ENCODE measurements at regions not wholly inside any gene's neighbourhood (a gene's known extent, or its start where the extent isn't known, plus 50 kb on each side); places are given as distances from the start of the nearest gene placed in this dataset.

- DNase-seq (no peak), ATAC-seq (no peak)
- Histone ChIP-seq H3K27ac (no peak overlapping the region), H3K9me3 (no peaks in the 10 kb centered on the region), H3K27me3 (no peaks in the 10 kb centered on the region), H3K4me1 (no peaks in the 10 kb centered on the region), H3K36me3 (no peaks in the 10 kb centered on the region), H3K4me3 (no peak overlapping the region)
- TF ChIP-seq CTCF (IDR thresholded peaks at IDR 0.05), result no peak
- 67 to 82% methylated on average over 1 of the region's 1 CpG for WGBS, 2 donors
- intact Hi-C loops (cut with DNase I), result no loop called here
Observed at GRCh38 chr7:9836671-9837070, 1137.0 kb upstream of the PHF14 start.

- 76 to 81% methylated on average over 2 of the region's 2 CpGs for WGBS, 2 donors
- DNase-seq (no peak), ATAC-seq (no peak)
- H3K9me3 ChIP-seq, result peaks cover 0 to 6% (median 0%) of the 10 kb centered on the region in 11 donors
- no peaks in the 10 kb centered on the region for H3K27me3 ChIP-seq
- intact Hi-C loops (cut with DNase I), result no loop called here
- no peak overlapping the region for H3K4me3 ChIP-seq
- TF ChIP-seq CTCF (IDR thresholded peaks at IDR 0.05), result no peak
- no peaks in the 10 kb centered on the region for H3K36me3 ChIP-seq
- no peaks in the 10 kb centered on the region for H3K4me1 ChIP-seq
- H3K27ac ChIP-seq, result no peak overlapping the region
Observed at GRCh38 chr7:9842301-9842700, 1131.4 kb upstream of the PHF14 start.

- intact Hi-C loops (cut with DNase I), result no loop called here
- Histone ChIP-seq H3K9me3 (peaks cover 0 to 6% (median 0%) of the 10 kb centered on the region in 11 donors), H3K36me3 (no peaks in the 10 kb centered on the region), H3K4me3 (no peak overlapping the region), H3K27me3 (no peaks in the 10 kb centered on the region), H3K27ac (no peak overlapping the region), H3K4me1 (no peaks in the 10 kb centered on the region)
- no peak for DNase-seq
- 75 to 86% methylated on average over 3 of the region's 3 CpGs for WGBS, 2 donors
- ATAC-seq, result no peak
- TF ChIP-seq CTCF (IDR thresholded peaks at IDR 0.05), result no peak
Observed at GRCh38 chr7:9846902-9847301, 1126.8 kb upstream of the PHF14 start.

GRCh38 chr7:9854605-9855004 is 1119.1 kb upstream of the PHF14 start:
- H3K27ac ChIP-seq, result no peak overlapping the region
- no peak overlapping the region for H3K4me3 ChIP-seq
- H3K27me3 ChIP-seq, result no peaks in the 10 kb centered on the region
- no peaks in the 10 kb centered on the region for H3K4me1 ChIP-seq
- DNase-seq, result no peak
- TF ChIP-seq CTCF (IDR thresholded peaks at IDR 0.05), result no peak
- H3K9me3 ChIP-seq, result peaks cover 0 to 2% (median 0%) of the 10 kb centered on the region in 11 donors
- no peaks in the 10 kb centered on the region for H3K36me3 ChIP-seq
- no peak for ATAC-seq
- 80 to 92% methylated on average over 2 of the region's 2 CpGs for WGBS, 2 donors
- intact Hi-C loops (cut with DNase I), result no loop called here

- no peak overlapping the region for H3K4me3 ChIP-seq
- H3K27ac ChIP-seq, result no peak overlapping the region
- ATAC-seq (no peak), DNase-seq (no peak)
- intact Hi-C loops (cut with DNase I), result no loop called here
- no peak for TF ChIP-seq CTCF (IDR thresholded peaks at IDR 0.05)
- H3K36me3 ChIP-seq, result no peaks in the 10 kb centered on the region
- H3K27me3 ChIP-seq, result no peaks in the 10 kb centered on the region
- 68 to 82% methylated on average over 1 of the region's 1 CpG for WGBS, 2 donors
- H3K4me1 ChIP-seq, result no peaks in the 10 kb centered on the region
- H3K9me3 ChIP-seq, result peaks cover 0 to 6% (median 0%) of the 10 kb centered on the region in 11 donors
Observed at GRCh38 chr7:9856668-9857067, 1117.0 kb upstream of the PHF14 start.

All from heart right ventricle (tissue), 16 donors.